IPS DF 6.9 (cell line): ENCODE measurements at regions not wholly inside any gene's neighbourhood (a gene's known extent, or its start where the extent isn't known, plus 50 kb on each side); places are given as distances from the start of the nearest gene placed in this dataset.

Source experiments
- DNase-seq: peaks from one replicate; pipeline ENCODE4 v3.0.0-alpha.2; 2013; ENCODE audit warnings: low read depth, low spot score
- H3K27ac ChIP-seq: one replicate; pipeline ENCODE4 v1.5.1; 2013; ENCODE audit warnings: low read length, control low read depth
- H3K27me3 ChIP-seq: 2 replicates; pipeline ENCODE4 v1.6.1; 2013; ENCODE audit warnings: mild to moderate bottlenecking, low read length; ENCODE audit not compliant: control insufficient read depth, insufficient read depth
- H3K36me3 ChIP-seq: 2 replicates; pipeline ENCODE4 v1.6.1; 2013; ENCODE audit warnings: low read length; ENCODE audit not compliant: control insufficient read depth, insufficient read depth
- H3K4me1 ChIP-seq: 2 replicates; pipeline ENCODE4 v1.6.1; 2013; ENCODE audit warnings: low read length; ENCODE audit not compliant: control insufficient read depth, insufficient read depth
- H3K4me3 ChIP-seq: 2 replicates; pipeline ENCODE4 v1.5.1; 2013; ENCODE audit warnings: mild to moderate bottlenecking, low read length
- H3K9me3 ChIP-seq: 2 replicates; pipeline ENCODE4 v1.6.1; 2013; ENCODE audit warnings: low read length, inconsistent platforms; ENCODE audit not compliant: control insufficient read depth, insufficient read depth
- WGBS: extraction: QIAGEN DNeasy Blood & Tissue Kit; methylation state at CpG from one replicate; pipeline ENCODE4 v1.1.7; 2013; ENCODE audit warnings: mixed read lengths, missing lambda C conversion rate; ENCODE audit not compliant: insufficient read length, insufficient coverage; 5-methylcytosine and 5-hydroxymethylcytosine counted together

GRCh38 chr16:52078716-52079655, 468.0 kb downstream of the TOX3 start:
- no peak for DNase-seq
- no CpG with 5 or more reads among the region's 3 CpGs for WGBS
- no peaks in the 10 kb centered on the region for H3K9me3 ChIP-seq

GRCh38 chr16:52077607-52078006, 469.3 kb downstream of the TOX3 start:
- Histone ChIP-seq H3K4me3 (no peak overlapping the region), H3K36me3 (no peaks in the 10 kb centered on the region), H3K9me3 (no peaks in the 10 kb centered on the region), H3K4me1 (no peaks in the 10 kb centered on the region), H3K27ac (no peak overlapping the region), H3K27me3 (no peaks in the 10 kb centered on the region)
- WGBS, result no CpG with 5 or more reads among the region's 5 CpGs
- DNase-seq, result no peak

More at GRCh38 chr16:52078716-52079655, 468.0 kb downstream of the TOX3 start:
- Histone ChIP-seq H3K36me3 (no peaks in the 10 kb centered on the region), H3K27me3 (no peaks in the 10 kb centered on the region), H3K27ac (no peak overlapping the region), H3K4me1 (no peaks in the 10 kb centered on the region), H3K4me3 (no peak overlapping the region)

GRCh38 chr16:52076801-52077201, 470.1 kb downstream of the TOX3 start:
- Histone ChIP-seq H3K4me3 (no peak overlapping the region), H3K27ac (no peak overlapping the region), H3K4me1 (no peaks in the 10 kb centered on the region), H3K36me3 (no peaks in the 10 kb centered on the region), H3K27me3 (no peaks in the 10 kb centered on the region), H3K9me3 (no peaks in the 10 kb centered on the region)
- no peak for DNase-seq
- WGBS, result no CpG with 5 or more reads among the region's 3 CpGs

- no peaks in the 10 kb centered on the region for H3K9me3 ChIP-seq
- H3K36me3 ChIP-seq, result no peaks in the 10 kb centered on the region
- no CpG with 5 or more reads among the region's 6 CpGs for WGBS
- DNase-seq, result no peak
- no peak overlapping the region for H3K4me3 ChIP-seq
- no peak overlapping the region for H3K27ac ChIP-seq
- no peaks in the 10 kb centered on the region for H3K27me3 ChIP-seq
- no peaks in the 10 kb centered on the region for H3K4me1 ChIP-seq
Observed at GRCh38 chr16:52076332-52076731, 470.6 kb downstream of the TOX3 start.

- no peak overlapping the region for H3K27ac ChIP-seq
- no peak overlapping the region for H3K4me3 ChIP-seq
- WGBS, result no CpG with 5 or more reads among the region's 3 CpGs
- no peak for DNase-seq
- H3K9me3 ChIP-seq, result no peaks in the 10 kb centered on the region
- peaks cover 2% of the 10 kb centered on the region; the same call in 1 of the 2 replicates for H3K4me1 ChIP-seq
- no peaks in the 10 kb centered on the region for H3K27me3 ChIP-seq
- no peaks in the 10 kb centered on the region for H3K36me3 ChIP-seq
Observed at GRCh38 chr16:52074133-52074532, 472.8 kb downstream of the TOX3 start.

- WGBS, result no CpG with 5 or more reads among the region's 3 CpGs
- no peak for DNase-seq
- H3K4me1 ChIP-seq, result peaks cover 2% of the 10 kb centered on the region; the same call in 1 of the 2 replicates
- H3K4me3 ChIP-seq, result no peak overlapping the region
- H3K27ac ChIP-seq, result no peak overlapping the region
- no peaks in the 10 kb centered on the region for H3K36me3 ChIP-seq
- H3K9me3 ChIP-seq, result no peaks in the 10 kb centered on the region
- no peaks in the 10 kb centered on the region for H3K27me3 ChIP-seq
Observed at GRCh38 chr16:52073024-52073423, 473.9 kb downstream of the TOX3 start.

GRCh38 chr16:52071101-52071500, 475.8 kb downstream of the TOX3 start:
- no CpG with 5 or more reads among the region's 4 CpGs for WGBS
- DNase-seq, result no peak
- Histone ChIP-seq H3K4me3 (no peak overlapping the region), H3K4me1 (peaks cover 2% of the 10 kb centered on the region; the same call in 1 of the 2 replicates), H3K27ac (no peak overlapping the region), H3K27me3 (no peaks in the 10 kb centered on the region), H3K36me3 (no peaks in the 10 kb centered on the region), H3K9me3 (no peaks in the 10 kb centered on the region)

GRCh38 chr16:52070341-52071057, 476.4 kb downstream of the TOX3 start:
- Histone ChIP-seq H3K27ac (no peak overlapping the region), H3K4me1 (peaks cover 2% of the 10 kb centered on the region; the same call in 1 of the 2 replicates)
- no CpG with 5 or more reads among the region's 2 CpGs for WGBS

GRCh38 chr16:52069866-52070265, 477.1 kb downstream of the TOX3 start:
- Histone ChIP-seq H3K4me3 (no peak overlapping the region), H3K27ac (no peak overlapping the region), H3K27me3 (no peaks in the 10 kb centered on the region), H3K4me1 (peaks cover 2% of the 10 kb centered on the region; the same call in 1 of the 2 replicates), H3K36me3 (no peaks in the 10 kb centered on the region), H3K9me3 (no peaks in the 10 kb centered on the region)
- WGBS, result no CpG with 5 or more reads among the region's 3 CpGs
- DNase-seq, result peak; percentile 22

More at GRCh38 chr16:52070341-52071057, 476.4 kb downstream of the TOX3 start:
- no peaks in the 10 kb centered on the region for H3K27me3 ChIP-seq
- H3K4me3 ChIP-seq, result no peak overlapping the region
- no peaks in the 10 kb centered on the region for H3K9me3 ChIP-seq
- no peaks in the 10 kb centered on the region for H3K36me3 ChIP-seq
- no peak for DNase-seq

GRCh38 chr16:52068447-52069074, 478.4 kb downstream of the TOX3 start:
- no CpG with 5 or more reads among the region's 8 CpGs for WGBS
- Histone ChIP-seq H3K4me3 (no peak overlapping the region), H3K36me3 (no peaks in the 10 kb centered on the region), H3K27ac (no peak overlapping the region), H3K27me3 (no peaks in the 10 kb centered on the region), H3K4me1 (peaks cover 2% of the 10 kb centered on the region; the same call in 1 of the 2 replicates), H3K9me3 (no peaks in the 10 kb centered on the region)
- DNase-seq, result peak; percentile 20
